WTC11 (cell line): ENCODE measurements at regions not wholly inside any gene's neighbourhood (a gene's known extent, or its start where the extent isn't known, plus 50 kb on each side); places are given as distances from the start of the nearest gene placed in this dataset.

ENCODE experiments used
- ATAC-seq: fragments of 200-7000 bp; cut with Tn5 transposase; 2 replicates; pipeline ENCODE4 v1.10.0; 2021; ENCODE audit warnings: mild to moderate bottlenecking, moderate library complexity
- CTCF ChIA-PET: fragments of 300-600 bp; sonication (Branson Sonifier 250); formaldehyde crosslinking; loops from one replicate; lab custom pipeline; 2021; ENCODE audit warnings: antibody characterized with exemption; lab: Charles Lee
- POLR2A ChIA-PET: fragments of 350-600 bp; sonication (Branson Sonifier 250); formaldehyde crosslinking; loops from one replicate; lab custom pipeline; 2021; ENCODE audit warnings: antibody characterized with exemption; lab: Charles Lee
- DNase-seq: peaks from one replicate; pipeline ENCODE4 v3.0.0; 2021; ENCODE audit warnings: low spot score
- H3K27ac Mint-ChIP-seq: 2 replicates; pipeline ENCODE4 v1.8.0; 2021; ENCODE audit warnings: mixed read lengths
- H3K27me3 Mint-ChIP-seq: 2 replicates; pipeline ENCODE4 v1.8.0; 2021; ENCODE audit warnings: low read depth, mild to moderate bottlenecking, moderate library complexity, mixed read lengths
- H3K36me3 Mint-ChIP-seq: 2 replicates; pipeline ENCODE4 v1.8.0; 2021; ENCODE audit warnings: mixed read lengths
- H3K4me1 Mint-ChIP-seq: 2 replicates; pipeline ENCODE4 v1.8.0; 2022; ENCODE audit warnings: mixed read lengths
- H3K4me3 Mint-ChIP-seq: 2 replicates; pipeline ENCODE4 v1.8.0; 2021; ENCODE audit warnings: mild to moderate bottlenecking, moderate library complexity, mixed read lengths
- H3K9me3 Mint-ChIP-seq: 2 replicates; pipeline ENCODE4 v1.8.0; 2021; ENCODE audit warnings: mixed read lengths
- CREM ChIP-seq: sonication (generic); formaldehyde crosslinking; IDR thresholded peaks from 2 replicates; pipeline ENCODE4 v1.8.1; 2022; ENCODE audit warnings: mild to moderate bottlenecking, missing genetic modification reagents, moderate library complexity
- ETV6 ChIP-seq: sonication (generic); formaldehyde crosslinking; IDR thresholded peaks from 2 replicates; pipeline ENCODE4 v1.8.1; 2022; ENCODE audit warnings: mild to moderate bottlenecking, missing genetic modification reagents
- FOXK1 ChIP-seq: sonication (generic); formaldehyde crosslinking; IDR thresholded peaks from 2 replicates; pipeline ENCODE4 v1.8.0; 2022; ENCODE audit warnings: mild to moderate bottlenecking, moderate library complexity, missing genetic modification reagents
- KAT7 ChIP-seq: sonication (generic); formaldehyde crosslinking; IDR thresholded peaks from 2 replicates; pipeline ENCODE4 v1.8.1; 2023; ENCODE audit warnings: missing genetic modification reagents, mild to moderate bottlenecking, borderline replicate concordance
- NFATC4 ChIP-seq: fragments of 250-450 bp; sonication (Bioruptor Pico); IDR thresholded peaks from 2 replicates; pipeline ENCODE4 v1.9.0; 2021; ENCODE audit warnings: mild to moderate bottlenecking
- NFE2L1 ChIP-seq: sonication (generic); formaldehyde crosslinking; IDR thresholded peaks from 2 replicates; pipeline ENCODE4 v1.8.1; 2023; ENCODE audit warnings: missing genetic modification reagents
- NFYB ChIP-seq: sonication (generic); formaldehyde crosslinking; conservative IDR thresholded peaks from 2 replicates; pipeline ENCODE4 v1.8.0; 2022; ENCODE audit warnings: low read depth, missing genetic modification reagents
- PRRX2 ChIP-seq: fragments of 250-450 bp; sonication (Bioruptor Pico); IDR thresholded peaks from 2 replicates; pipeline ENCODE4 v1.8.0; 2021; ENCODE audit warnings: mild to moderate bottlenecking
- SP1 ChIP-seq: sonication (generic); formaldehyde crosslinking; conservative IDR thresholded peaks from 2 replicates; pipeline ENCODE4 v1.8.1; 2022; ENCODE audit warnings: missing genetic modification reagents
- TF ChIP-seq, protein P1 (sequence below): fragments of 250-450 bp; sonication (Bioruptor Pico); IDR thresholded peaks from 2 replicates; pipeline ENCODE4 v1.9.0; 2021; ENCODE audit warnings: moderate library complexity, mild to moderate bottlenecking, inconsistent platforms, borderline replicate concordance
- TF ChIP-seq, protein P2 (sequence below): sonication (generic); formaldehyde crosslinking; IDR thresholded peaks from 2 replicates; pipeline ENCODE4 v1.8.1; 2023; ENCODE audit warnings: mild to moderate bottlenecking, missing genetic modification reagents, borderline replicate concordance
- TF ChIP-seq, protein P3 (sequence below): sonication (generic); formaldehyde crosslinking; IDR thresholded peaks from 2 replicates; pipeline ENCODE4 v1.8.0; 2022; ENCODE audit warnings: missing genetic modification reagents
- TF ChIP-seq, protein P4 (sequence below): sonication (generic); formaldehyde crosslinking; IDR thresholded peaks from 2 replicates; pipeline ENCODE4 v1.8.0; 2022; ENCODE audit warnings: mild to moderate bottlenecking, missing genetic modification reagents
- TF ChIP-seq, protein P5 (sequence below): fragments of 250-450 bp; sonication (Bioruptor Pico); IDR thresholded peaks from 2 replicates; pipeline ENCODE4 v1.9.0; 2021; ENCODE audit warnings: mild to moderate bottlenecking, borderline replicate concordance
- TF ChIP-seq, protein P6 (sequence below): sonication (generic); formaldehyde crosslinking; conservative IDR thresholded peaks from 2 replicates; pipeline ENCODE4 v1.8.1; 2022; ENCODE audit warnings: mild to moderate bottlenecking, missing genetic modification reagents
- TF ChIP-seq, protein P7 (sequence below): sonication (generic); formaldehyde crosslinking; conservative IDR thresholded peaks from 2 replicates; pipeline ENCODE4 v1.8.1; 2023; ENCODE audit warnings: mild to moderate bottlenecking, low read depth, missing genetic modification reagents, moderate library complexity
- TF ChIP-seq, protein P8 (sequence below): sonication (generic); formaldehyde crosslinking; IDR thresholded peaks from 2 replicates; pipeline ENCODE4 v1.8.1; 2023; ENCODE audit warnings: mild to moderate bottlenecking, moderate library complexity, missing genetic modification reagents

DNA sequence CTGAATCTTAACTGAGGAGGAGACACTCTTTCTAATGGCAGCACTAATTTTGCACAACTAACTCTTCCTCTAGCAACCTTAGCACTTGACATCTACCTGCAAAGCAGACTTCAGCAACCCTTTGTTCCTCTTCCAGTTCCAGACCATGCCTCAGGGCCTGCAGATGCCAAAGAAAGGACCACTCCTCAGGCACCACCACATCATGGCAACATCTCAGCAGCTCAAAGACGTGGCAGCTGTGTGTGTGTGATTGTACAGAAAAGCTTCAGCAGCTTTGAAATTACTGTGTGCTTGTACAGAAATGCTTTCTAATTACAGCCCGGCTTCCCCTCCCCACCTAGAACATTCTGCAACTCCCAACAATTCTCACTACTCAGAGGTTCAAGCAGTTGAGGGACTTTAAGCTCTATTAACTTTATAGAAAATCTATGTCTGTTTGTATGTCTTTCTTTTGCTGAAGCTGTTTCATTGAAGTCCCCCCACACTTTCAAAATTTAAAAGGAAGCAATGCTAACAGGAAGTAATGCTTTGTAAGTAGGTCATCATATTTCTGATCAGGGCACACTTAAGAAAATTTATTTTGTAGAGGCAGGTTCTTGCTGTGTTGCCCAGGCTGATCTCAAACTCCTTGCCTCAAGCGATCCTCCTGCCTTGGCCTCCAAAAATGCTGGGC lies 115.2 kb downstream of the CD47 start (continued):
- TF ChIP-seq, protein P1, sequence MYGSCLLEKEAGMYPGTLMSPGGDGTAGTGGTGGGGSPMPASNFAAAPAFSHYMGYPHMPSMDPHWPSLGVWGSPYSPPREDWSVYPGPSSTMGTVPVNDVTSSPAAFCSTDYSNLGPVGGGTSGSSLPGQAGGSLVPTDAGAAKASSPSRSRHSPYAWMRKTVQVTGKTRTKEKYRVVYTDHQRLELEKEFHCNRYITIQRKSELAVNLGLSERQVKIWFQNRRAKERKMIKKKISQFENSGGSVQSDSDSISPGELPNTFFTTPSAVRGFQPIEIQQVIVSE (CRISPR knock-in tag): no peak
- TF ChIP-seq, protein P2, sequence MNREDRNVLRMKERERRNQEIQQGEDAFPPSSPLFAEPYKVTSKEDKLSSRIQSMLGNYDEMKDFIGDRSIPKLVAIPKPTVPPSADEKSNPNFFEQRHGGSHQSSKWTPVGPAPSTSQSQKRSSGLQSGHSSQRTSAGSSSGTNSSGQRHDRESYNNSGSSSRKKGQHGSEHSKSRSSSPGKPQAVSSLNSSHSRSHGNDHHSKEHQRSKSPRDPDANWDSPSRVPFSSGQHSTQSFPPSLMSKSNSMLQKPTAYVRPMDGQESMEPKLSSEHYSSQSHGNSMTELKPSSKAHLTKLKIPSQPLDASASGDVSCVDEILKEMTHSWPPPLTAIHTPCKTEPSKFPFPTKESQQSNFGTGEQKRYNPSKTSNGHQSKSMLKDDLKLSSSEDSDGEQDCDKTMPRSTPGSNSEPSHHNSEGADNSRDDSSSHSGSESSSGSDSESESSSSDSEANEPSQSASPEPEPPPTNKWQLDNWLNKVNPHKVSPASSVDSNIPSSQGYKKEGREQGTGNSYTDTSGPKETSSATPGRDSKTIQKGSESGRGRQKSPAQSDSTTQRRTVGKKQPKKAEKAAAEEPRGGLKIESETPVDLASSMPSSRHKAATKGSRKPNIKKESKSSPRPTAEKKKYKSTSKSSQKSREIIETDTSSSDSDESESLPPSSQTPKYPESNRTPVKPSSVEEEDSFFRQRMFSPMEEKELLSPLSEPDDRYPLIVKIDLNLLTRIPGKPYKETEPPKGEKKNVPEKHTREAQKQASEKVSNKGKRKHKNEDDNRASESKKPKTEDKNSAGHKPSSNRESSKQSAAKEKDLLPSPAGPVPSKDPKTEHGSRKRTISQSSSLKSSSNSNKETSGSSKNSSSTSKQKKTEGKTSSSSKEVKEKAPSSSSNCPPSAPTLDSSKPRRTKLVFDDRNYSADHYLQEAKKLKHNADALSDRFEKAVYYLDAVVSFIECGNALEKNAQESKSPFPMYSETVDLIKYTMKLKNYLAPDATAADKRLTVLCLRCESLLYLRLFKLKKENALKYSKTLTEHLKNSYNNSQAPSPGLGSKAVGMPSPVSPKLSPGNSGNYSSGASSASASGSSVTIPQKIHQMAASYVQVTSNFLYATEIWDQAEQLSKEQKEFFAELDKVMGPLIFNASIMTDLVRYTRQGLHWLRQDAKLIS (CRISPR knock-in tag): no peak

DNA sequence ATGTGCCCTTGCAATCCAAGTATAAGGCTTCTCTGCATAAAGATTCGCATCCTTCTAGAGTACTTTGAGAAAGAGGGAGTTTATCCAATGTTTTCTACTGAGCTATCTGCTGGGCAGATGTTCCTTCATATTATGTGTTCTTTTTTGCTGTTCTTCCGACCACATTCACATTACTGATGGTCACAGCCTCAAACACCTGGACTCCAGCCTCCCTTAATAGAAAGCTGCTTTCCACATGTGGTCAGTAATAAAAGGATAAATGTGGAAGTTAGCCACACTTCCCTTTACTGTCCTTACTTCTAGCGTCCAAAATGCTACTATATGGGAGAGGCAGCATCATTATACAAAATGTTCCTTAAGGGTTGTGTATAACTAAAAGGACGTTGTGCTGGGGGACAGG lies 116.9 kb downstream of the CD47 start:
- no peak for DNase-seq
- H3K9me3 Mint-ChIP-seq: no peaks in the 10 kb centered on the region
- H3K4me1 Mint-ChIP-seq: peaks cover 5% of the 10 kb centered on the region
- no peaks in the 10 kb centered on the region for H3K27me3 Mint-ChIP-seq
- ATAC-seq: no peak
- no peak overlapping the region for H3K4me3 Mint-ChIP-seq
- ChIA-PET CTCF (interaction anchor here (1.1 to 1.4 kb wide), 2 partner anchors 46 to 89 kb away, joined by 4 read pairs; no protein-coding TSS in a partner anchor), POLR2A (no interaction called here)
- H3K27ac Mint-ChIP-seq: no peak overlapping the region
- H3K36me3 Mint-ChIP-seq: no peaks in the 10 kb centered on the region
- TF ChIP-seq NFATC4 (CRISPR knock-in tag) (no peak), FOXK1 (CRISPR knock-in tag) (no peak), ETV6 (CRISPR knock-in tag) (no peak), NFYB (CRISPR knock-in tag) (no peak), NFE2L1 (CRISPR knock-in tag) (no peak), PRRX2 (CRISPR knock-in tag) (no peak), KAT7 (CRISPR knock-in tag) (no peak), SP1 (no peak), CREM (no peak)
- TF ChIP-seq, protein P3, sequence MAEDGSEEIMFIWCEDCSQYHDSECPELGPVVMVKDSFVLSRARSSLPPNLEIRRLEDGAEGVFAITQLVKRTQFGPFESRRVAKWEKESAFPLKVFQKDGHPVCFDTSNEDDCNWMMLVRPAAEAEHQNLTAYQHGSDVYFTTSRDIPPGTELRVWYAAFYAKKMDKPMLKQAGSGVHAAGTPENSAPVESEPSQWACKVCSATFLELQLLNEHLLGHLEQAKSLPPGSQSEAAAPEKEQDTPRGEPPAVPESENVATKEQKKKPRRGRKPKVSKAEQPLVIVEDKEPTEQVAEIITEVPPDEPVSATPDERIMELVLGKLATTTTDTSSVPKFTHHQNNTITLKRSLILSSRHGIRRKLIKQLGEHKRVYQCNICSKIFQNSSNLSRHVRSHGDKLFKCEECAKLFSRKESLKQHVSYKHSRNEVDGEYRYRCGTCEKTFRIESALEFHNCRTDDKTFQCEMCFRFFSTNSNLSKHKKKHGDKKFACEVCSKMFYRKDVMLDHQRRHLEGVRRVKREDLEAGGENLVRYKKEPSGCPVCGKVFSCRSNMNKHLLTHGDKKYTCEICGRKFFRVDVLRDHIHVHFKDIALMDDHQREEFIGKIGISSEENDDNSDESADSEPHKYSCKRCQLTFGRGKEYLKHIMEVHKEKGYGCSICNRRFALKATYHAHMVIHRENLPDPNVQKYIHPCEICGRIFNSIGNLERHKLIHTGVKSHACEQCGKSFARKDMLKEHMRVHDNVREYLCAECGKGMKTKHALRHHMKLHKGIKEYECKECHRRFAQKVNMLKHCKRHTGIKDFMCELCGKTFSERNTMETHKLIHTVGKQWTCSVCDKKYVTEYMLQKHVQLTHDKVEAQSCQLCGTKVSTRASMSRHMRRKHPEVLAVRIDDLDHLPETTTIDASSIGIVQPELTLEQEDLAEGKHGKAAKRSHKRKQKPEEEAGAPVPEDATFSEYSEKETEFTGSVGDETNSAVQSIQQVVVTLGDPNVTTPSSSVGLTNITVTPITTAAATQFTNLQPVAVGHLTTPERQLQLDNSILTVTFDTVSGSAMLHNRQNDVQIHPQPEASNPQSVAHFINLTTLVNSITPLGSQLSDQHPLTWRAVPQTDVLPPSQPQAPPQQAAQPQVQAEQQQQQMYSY (CRISPR knock-in tag): no peak
- TF ChIP-seq, protein P4, sequence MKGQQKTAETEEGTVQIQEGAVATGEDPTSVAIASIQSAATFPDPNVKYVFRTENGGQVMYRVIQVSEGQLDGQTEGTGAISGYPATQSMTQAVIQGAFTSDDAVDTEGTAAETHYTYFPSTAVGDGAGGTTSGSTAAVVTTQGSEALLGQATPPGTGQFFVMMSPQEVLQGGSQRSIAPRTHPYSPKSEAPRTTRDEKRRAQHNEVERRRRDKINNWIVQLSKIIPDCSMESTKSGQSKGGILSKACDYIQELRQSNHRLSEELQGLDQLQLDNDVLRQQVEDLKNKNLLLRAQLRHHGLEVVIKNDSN (CRISPR knock-in tag): no peak
- TF ChIP-seq, protein P5, sequence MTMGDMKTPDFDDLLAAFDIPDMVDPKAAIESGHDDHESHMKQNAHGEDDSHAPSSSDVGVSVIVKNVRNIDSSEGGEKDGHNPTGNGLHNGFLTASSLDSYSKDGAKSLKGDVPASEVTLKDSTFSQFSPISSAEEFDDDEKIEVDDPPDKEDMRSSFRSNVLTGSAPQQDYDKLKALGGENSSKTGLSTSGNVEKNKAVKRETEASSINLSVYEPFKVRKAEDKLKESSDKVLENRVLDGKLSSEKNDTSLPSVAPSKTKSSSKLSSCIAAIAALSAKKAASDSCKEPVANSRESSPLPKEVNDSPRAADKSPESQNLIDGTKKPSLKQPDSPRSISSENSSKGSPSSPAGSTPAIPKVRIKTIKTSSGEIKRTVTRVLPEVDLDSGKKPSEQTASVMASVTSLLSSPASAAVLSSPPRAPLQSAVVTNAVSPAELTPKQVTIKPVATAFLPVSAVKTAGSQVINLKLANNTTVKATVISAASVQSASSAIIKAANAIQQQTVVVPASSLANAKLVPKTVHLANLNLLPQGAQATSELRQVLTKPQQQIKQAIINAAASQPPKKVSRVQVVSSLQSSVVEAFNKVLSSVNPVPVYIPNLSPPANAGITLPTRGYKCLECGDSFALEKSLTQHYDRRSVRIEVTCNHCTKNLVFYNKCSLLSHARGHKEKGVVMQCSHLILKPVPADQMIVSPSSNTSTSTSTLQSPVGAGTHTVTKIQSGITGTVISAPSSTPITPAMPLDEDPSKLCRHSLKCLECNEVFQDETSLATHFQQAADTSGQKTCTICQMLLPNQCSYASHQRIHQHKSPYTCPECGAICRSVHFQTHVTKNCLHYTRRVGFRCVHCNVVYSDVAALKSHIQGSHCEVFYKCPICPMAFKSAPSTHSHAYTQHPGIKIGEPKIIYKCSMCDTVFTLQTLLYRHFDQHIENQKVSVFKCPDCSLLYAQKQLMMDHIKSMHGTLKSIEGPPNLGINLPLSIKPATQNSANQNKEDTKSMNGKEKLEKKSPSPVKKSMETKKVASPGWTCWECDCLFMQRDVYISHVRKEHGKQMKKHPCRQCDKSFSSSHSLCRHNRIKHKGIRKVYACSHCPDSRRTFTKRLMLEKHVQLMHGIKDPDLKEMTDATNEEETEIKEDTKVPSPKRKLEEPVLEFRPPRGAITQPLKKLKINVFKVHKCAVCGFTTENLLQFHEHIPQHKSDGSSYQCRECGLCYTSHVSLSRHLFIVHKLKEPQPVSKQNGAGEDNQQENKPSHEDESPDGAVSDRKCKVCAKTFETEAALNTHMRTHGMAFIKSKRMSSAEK (CRISPR knock-in tag): no peak
- TF ChIP-seq, protein P6, sequence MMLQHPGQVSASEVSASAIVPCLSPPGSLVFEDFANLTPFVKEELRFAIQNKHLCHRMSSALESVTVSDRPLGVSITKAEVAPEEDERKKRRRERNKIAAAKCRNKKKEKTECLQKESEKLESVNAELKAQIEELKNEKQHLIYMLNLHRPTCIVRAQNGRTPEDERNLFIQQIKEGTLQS (CRISPR knock-in tag): no peak
- TF ChIP-seq, protein P7, sequence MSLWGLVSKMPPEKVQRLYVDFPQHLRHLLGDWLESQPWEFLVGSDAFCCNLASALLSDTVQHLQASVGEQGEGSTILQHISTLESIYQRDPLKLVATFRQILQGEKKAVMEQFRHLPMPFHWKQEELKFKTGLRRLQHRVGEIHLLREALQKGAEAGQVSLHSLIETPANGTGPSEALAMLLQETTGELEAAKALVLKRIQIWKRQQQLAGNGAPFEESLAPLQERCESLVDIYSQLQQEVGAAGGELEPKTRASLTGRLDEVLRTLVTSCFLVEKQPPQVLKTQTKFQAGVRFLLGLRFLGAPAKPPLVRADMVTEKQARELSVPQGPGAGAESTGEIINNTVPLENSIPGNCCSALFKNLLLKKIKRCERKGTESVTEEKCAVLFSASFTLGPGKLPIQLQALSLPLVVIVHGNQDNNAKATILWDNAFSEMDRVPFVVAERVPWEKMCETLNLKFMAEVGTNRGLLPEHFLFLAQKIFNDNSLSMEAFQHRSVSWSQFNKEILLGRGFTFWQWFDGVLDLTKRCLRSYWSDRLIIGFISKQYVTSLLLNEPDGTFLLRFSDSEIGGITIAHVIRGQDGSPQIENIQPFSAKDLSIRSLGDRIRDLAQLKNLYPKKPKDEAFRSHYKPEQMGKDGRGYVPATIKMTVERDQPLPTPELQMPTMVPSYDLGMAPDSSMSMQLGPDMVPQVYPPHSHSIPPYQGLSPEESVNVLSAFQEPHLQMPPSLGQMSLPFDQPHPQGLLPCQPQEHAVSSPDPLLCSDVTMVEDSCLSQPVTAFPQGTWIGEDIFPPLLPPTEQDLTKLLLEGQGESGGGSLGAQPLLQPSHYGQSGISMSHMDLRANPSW (CRISPR knock-in tag): no peak
- TF ChIP-seq, protein P8, sequence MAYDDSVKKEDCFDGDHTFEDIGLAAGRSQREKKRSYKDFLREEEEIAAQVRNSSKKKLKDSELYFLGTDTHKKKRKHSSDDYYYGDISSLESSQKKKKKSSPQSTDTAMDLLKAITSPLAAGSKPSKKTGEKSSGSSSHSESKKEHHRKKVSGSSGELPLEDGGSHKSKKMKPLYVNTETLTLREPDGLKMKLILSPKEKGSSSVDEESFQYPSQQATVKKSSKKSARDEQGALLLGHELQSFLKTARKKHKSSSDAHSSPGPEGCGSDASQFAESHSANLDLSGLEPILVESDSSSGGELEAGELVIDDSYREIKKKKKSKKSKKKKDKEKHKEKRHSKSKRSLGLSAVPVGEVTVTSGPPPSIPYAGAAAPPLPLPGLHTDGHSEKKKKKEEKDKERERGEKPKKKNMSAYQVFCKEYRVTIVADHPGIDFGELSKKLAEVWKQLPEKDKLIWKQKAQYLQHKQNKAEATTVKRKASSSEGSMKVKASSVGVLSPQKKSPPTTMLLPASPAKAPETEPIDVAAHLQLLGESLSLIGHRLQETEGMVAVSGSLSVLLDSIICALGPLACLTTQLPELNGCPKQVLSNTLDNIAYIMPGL (CRISPR knock-in tag): no peak
